ENCODE measurements at regions not wholly inside any gene's neighbourhood (a gene's known extent, or its start where the extent isn't known, plus 50 kb on each side); places are given as distances from the start of the nearest gene placed in this dataset.

GRCh38 chr4:187127456-187127855, 403.8 kb upstream of the FAT1 start:
- TF ChIP-seq CTCF (IDR thresholded peaks at IDR 0.05; ENCODE audit: insufficient read depth, low read length) (no peak), POLR2AphosphoS5 (IDR thresholded peaks at IDR 0.05; ENCODE audit: low read depth) (no peak), REST (IDR thresholded peaks at IDR 0.05; ENCODE audit: insufficient replicate concordance, low read depth) (no peak), GABPA (IDR thresholded peaks at IDR 0.05; ENCODE audit: low read depth) (no peak)
